Heart right ventricle (tissue), 16 donors: ENCODE measurements at regions not wholly inside any gene's neighbourhood (a gene's known extent, or its start where the extent isn't known, plus 50 kb on each side); places are given as distances from the start of the nearest gene placed in this dataset.

Experiments
- ATAC-seq, 8 donors: fragments of 200-7000 bp; cut with Tn5 transposase; one replicate each; pipeline ENCODE4 v1.9.1; 2020; ENCODE audit warnings: mild to moderate bottlenecking in 8 of 8, moderate library complexity in 8 of 8, moderate number of reproducible peaks in 1 of 8
- DNase-seq, 2 donors: peaks; one replicate each; pipeline ENCODE4 v3.0.0-alpha.2; 2020
- H3K27ac ChIP-seq, 10 donors: fragments of 200-600 bp; sonication (generic) in 2 of 10; one replicate each; pipeline versions ENCODE4 v1.5.0 to v1.8.0; 2020 to 2022; ENCODE audit warnings: mild to moderate bottlenecking in 3 of 10
- H3K27me3 ChIP-seq, 7 donors: fragments of 200-600 bp; one replicate each; pipeline ENCODE4 v1.8.0; 2021 to 2022; ENCODE audit warnings: mild to moderate bottlenecking in 2 of 7
- H3K36me3 ChIP-seq, 9 donors: fragments of 200-600 bp; sonication (generic) in 1 of 9; one replicate each; pipeline versions ENCODE4 v1.5.0 to v1.8.0; 2020 to 2022; ENCODE audit warnings: mild to moderate bottlenecking in 2 of 9
- H3K4me1 ChIP-seq, 9 donors: fragments of 200-600 bp; sonication (generic) in 1 of 9; one replicate each; pipeline versions ENCODE4 v1.5.0 to v1.8.0; 2020 to 2022; ENCODE audit warnings: mild to moderate bottlenecking in 4 of 9
- H3K4me3 ChIP-seq, 10 donors: fragments of 200-600 bp; sonication (generic) in 2 of 10; one replicate each; pipeline versions ENCODE4 v1.5.0 to v1.8.0; 2020 to 2022; ENCODE audit warnings: mild to moderate bottlenecking in 7 of 10, moderate library complexity in 2 of 10
- H3K9me3 ChIP-seq, 11 donors: fragments of 200-600 bp in 10 of 11; sonication (generic) in 2 of 11; one replicate each; pipeline versions ENCODE4 v1.5.0 to v1.8.0; 2013 to 2022; ENCODE audit warnings: mild to moderate bottlenecking in 2 of 11, control low read depth in 1 of 11, moderate library complexity in 1 of 11
- CTCF ChIP-seq, 9 donors: fragments of 200-600 bp; sonication (generic) in 2 of 9; IDR thresholded peaks; one replicate each; pipeline versions ENCODE4 v1.5.0 to v1.8.0; 2021 to 2022; ENCODE audit warnings: antibody characterized with exemption in 9 of 9, mild to moderate bottlenecking in 5 of 9, moderate library complexity in 1 of 9
- WGBS, 2 donors: extraction: QIAGEN DNeasy Blood & Tissue Kit; methylation state at CpG; one replicate each; pipeline ENCODE4 v1.1.7; 2013; ENCODE audit warnings: inconsistent platforms in 1 of 2; 5-methylcytosine and 5-hydroxymethylcytosine counted together
- intact Hi-C, 10 donors: fragments of 100-400 bp; cut with DNase I; formaldehyde crosslinking; loops; one replicate each; pipeline versions ENCODE4 v1.11.1 to v1.14.2; 2022
- donor health status: Arrhythmogenic right ventricular cardiomyopathy.
- donor health status: ischemic (EF 13 %, LVEDD 7.1; RV severe dilation, severe dysfunction).
- donor health status: healthy with polysubstance abuse.
- donor health status: DM: no; HTN: yes; CAD: no.
- donor health status: DM: no; HTN: no; CAD: no.
- donor health status: ischemic (EF 25% LVEDD 6.9; RV normal size, moderate dysfunction).
- donor health status: ischemic (EF 25% LVEDD 5.7; RV mildly dilated, moderate dysfunction).
- donor health status: healthy.
- donor health status: DM: yes; HTN: yes; CAD: no.
- donor health status: Ischemic cardiomyopathy.
- donor health status: ischemic (EF 35%, LVEDD 5.7; RV mildly dilated, moderate dysfunction).
- donor health status: nonischemic (EF 11% LVEDD 7.7; RV severe dilation, severe dysfunction).
- donor health status: DM: yes; HTN: yes; CAD: no.
- donor health status: PGD.
- donor health status: ischemic (EF 29% LVEDD 5.4; RV normal size, mild dysfunction).
- donor health status: nonischemic (EF 23%, LVEDD 6.1; RV moderate dilation, normal function).

GRCh38 chr5:44236040-44236439 lies 153.2 kb downstream of the FGF10 start:
- Histone ChIP-seq H3K4me1 (no peaks in the 10 kb centered on the region), H3K4me3 (no peak overlapping the region), H3K9me3 (no peaks in the 10 kb centered on the region), H3K27me3 (no peaks in the 10 kb centered on the region), H3K27ac (no peak overlapping the region), H3K36me3 (no peaks in the 10 kb centered on the region)
- DNase-seq (no peak), ATAC-seq (no peak)
- intact Hi-C loops = no loop called here
- WGBS, 2 donors = 86 to 89% methylated on average over 4 of the region's 4 CpGs
- TF ChIP-seq CTCF (IDR thresholded peaks at IDR 0.05) = no peak

- Histone ChIP-seq H3K27ac (no peak overlapping the region), H3K4me3 (no peak overlapping the region), H3K4me1 (no peaks in the 10 kb centered on the region), H3K27me3 (no peaks in the 10 kb centered on the region), H3K9me3 (no peaks in the 10 kb centered on the region), H3K36me3 (no peaks in the 10 kb centered on the region)
- WGBS, 2 donors = 77 to 84% methylated on average over 2 of the region's 2 CpGs
- no peak for TF ChIP-seq CTCF (IDR thresholded peaks at IDR 0.05)
- intact Hi-C loops = no loop called here
- no peak for DNase-seq
- no peak for ATAC-seq
Measured at GRCh38 chr5:44233691-44234090, 155.5 kb downstream of the FGF10 start.

- Histone ChIP-seq H3K4me1 (no peaks in the 10 kb centered on the region), H3K36me3 (no peaks in the 10 kb centered on the region), H3K9me3 (peaks cover 0 to 5% (median 0%) of the 10 kb centered on the region in 11 donors), H3K27ac (no peak overlapping the region), H3K4me3 (no peak overlapping the region), H3K27me3 (no peaks in the 10 kb centered on the region)
- DNase-seq = no peak
- 77 to 82% methylated on average over 8 of the region's 8 CpGs for WGBS, 2 donors
- intact Hi-C loops = no loop called here
- TF ChIP-seq CTCF (IDR thresholded peaks at IDR 0.05) = no peak
- ATAC-seq = no peak
Measured at GRCh38 chr5:44225231-44226160, 163.7 kb downstream of the FGF10 start.

GRCh38 chr5:44199408-44199807 lies 189.8 kb downstream of the FGF10 start:
- no peak overlapping the region for H3K4me3 ChIP-seq
- H3K36me3 ChIP-seq = no peaks in the 10 kb centered on the region
- intact Hi-C loops = no loop called here
- H3K27me3 ChIP-seq = no peaks in the 10 kb centered on the region
- no peak overlapping the region for H3K27ac ChIP-seq
- no peak for TF ChIP-seq CTCF (IDR thresholded peaks at IDR 0.05)
- peaks cover 0 to 48% (median 8%) of the 10 kb centered on the region in 11 donors for H3K9me3 ChIP-seq
- WGBS, 2 donors = 87 to 94% methylated on average over 1 of the region's 1 CpG
- no peak for ATAC-seq
- no peaks in the 10 kb centered on the region for H3K4me1 ChIP-seq
- no peak for DNase-seq
